HG03103 (cell line): ENCODE measurements at regions not wholly inside any gene's neighbourhood (a gene's known extent, or its start where the extent isn't known, plus 50 kb on each side); places are given as distances from the start of the nearest gene placed in this dataset.

Experiments
- ATAC-seq: cut with Tn5 transposase; IDR thresholded peaks from one replicate; pipeline ENCODE4 v1.9.1; 2021; ENCODE audit warnings: low read depth; ENCODE audit not compliant: unreplicated experiment

GRCh38 chr14:42002141-42002540 lies 395.5 kb downstream of the LRFN5 start:
- no peak for ATAC-seq

GRCh38 chr14:42001431-42001830 lies 394.8 kb downstream of the LRFN5 start:
- ATAC-seq, result no peak

- ATAC-seq, result no peak
Measured at GRCh38 chr14:42000450-42000849, 393.8 kb downstream of the LRFN5 start.

GRCh38 chr14:41993687-41994086 lies 387.0 kb downstream of the LRFN5 start:
- ATAC-seq, result no peak

GRCh38 chr14:41986700-41987099 lies 380.0 kb downstream of the LRFN5 start:
- no peak for ATAC-seq

- ATAC-seq, result no peak
Measured at GRCh38 chr14:41986083-41986645, 379.5 kb downstream of the LRFN5 start.

GRCh38 chr14:41973178-41973577 lies 366.5 kb downstream of the LRFN5 start:
- ATAC-seq, result no peak

GRCh38 chr14:41972531-41972930 lies 365.9 kb downstream of the LRFN5 start:
- ATAC-seq, result no peak

- ATAC-seq, result no peak
Measured at GRCh38 chr14:41960281-41960680, 353.6 kb downstream of the LRFN5 start.

GRCh38 chr14:41957459-41957858 lies 350.8 kb downstream of the LRFN5 start:
- ATAC-seq, result no peak
